Loucy (cell line): ENCODE measurements at regions not wholly inside any gene's neighbourhood (a gene's known extent, or its start where the extent isn't known, plus 50 kb on each side); places are given as distances from the start of the nearest gene placed in this dataset.

ENCODE experiments used
- H2AFZ ChIP-seq: fragments of 200-600 bp; sonication (generic); 2 replicates; pipeline ENCODE4 v1.6.0; 2016; ENCODE audit warnings: antibody characterized with exemption, mild to moderate bottlenecking, low read length, moderate library complexity
- H3F3A ChIP-seq: fragments of 200-600 bp; 2 replicates; pipeline ENCODE4 v1.6.0; 2016; ENCODE audit warnings: antibody characterized with exemption, low read depth, mild to moderate bottlenecking
- H3K27me3 ChIP-seq: fragments of 200-600 bp; sonication (generic); 2 replicates; pipeline ENCODE4 v1.6.1; 2014; ENCODE audit warnings: low read length, mild to moderate bottlenecking; ENCODE audit not compliant: insufficient read depth, poor library complexity, severe bottlenecking
- H3K36me3 ChIP-seq: fragments of 200-600 bp; sonication (generic); 2 replicates; pipeline ENCODE4 v1.6.1; 2016; ENCODE audit warnings: low read length; ENCODE audit not compliant: insufficient read depth
- H3K4me1 ChIP-seq: fragments of 200-600 bp; sonication (generic); 2 replicates; pipeline ENCODE4 v1.5.1; 2014; ENCODE audit warnings: low read length, mild to moderate bottlenecking; ENCODE audit not compliant: insufficient read depth, poor library complexity, severe bottlenecking
- H3K4me2 ChIP-seq: fragments of 200-600 bp; sonication (generic); 2 replicates; pipeline ENCODE4 v1.6.0; 2014; ENCODE audit warnings: antibody characterized with exemption, low read length, low read depth, mild to moderate bottlenecking; ENCODE audit not compliant: poor library complexity, severe bottlenecking
- H3K4me3 ChIP-seq: fragments of 200-600 bp; sonication (generic); 2 replicates; pipeline ENCODE4 v1.5.1; 2014; ENCODE audit warnings: low read length, mild to moderate bottlenecking, mixed read lengths; ENCODE audit not compliant: poor library complexity, severe bottlenecking
- H3K79me2 ChIP-seq: fragments of 200-600 bp; sonication (generic); 2 replicates; pipeline ENCODE4 v1.6.1; 2014; ENCODE audit warnings: low read length; ENCODE audit not compliant: insufficient read depth
- H3K9ac ChIP-seq: fragments of 200-600 bp; sonication (generic); 2 replicates; pipeline ENCODE4 v1.6.0; 2014; ENCODE audit warnings: mild to moderate bottlenecking, low read depth, low read length, moderate library complexity; ENCODE audit not compliant: poor library complexity, severe bottlenecking
- H3K9me2 ChIP-seq: fragments of 200-600 bp; sonication (generic); replicated peaks from 2 replicates; pipeline ENCODE4 v1.6.1; 2016; ENCODE audit warnings: low read depth, low read length, mixed read lengths
- H3K9me3 ChIP-seq: fragments of 200-600 bp; sonication (generic); 2 replicates; pipeline ENCODE4 v1.6.1; 2014; ENCODE audit warnings: mild to moderate bottlenecking, antibody characterized with exemption, low read length, low read depth; ENCODE audit not compliant: insufficient read depth
- H4K20me1 ChIP-seq: fragments of 200-600 bp; sonication (generic); 2 replicates; pipeline ENCODE4 v1.6.0; 2014; ENCODE audit warnings: antibody characterized with exemption, low read length, mild to moderate bottlenecking; ENCODE audit not compliant: insufficient read depth, poor library complexity, severe bottlenecking
- EZH2phosphoT487 ChIP-seq: fragments of 200-600 bp; IDR thresholded peaks from 2 replicates; pipeline ENCODE4 v1.6.1; 2018; ENCODE audit warnings: antibody characterized with exemption, mild to moderate bottlenecking, moderate library complexity, borderline replicate concordance
- TF ChIP-seq, protein P1 (sequence below): fragments of 200-600 bp; sonication (generic); conservative IDR thresholded peaks from 2 replicates; pipeline ENCODE4 v1.5.1; 2014; ENCODE audit warnings: mild to moderate bottlenecking, antibody characterized with exemption, low read length

DNA sequence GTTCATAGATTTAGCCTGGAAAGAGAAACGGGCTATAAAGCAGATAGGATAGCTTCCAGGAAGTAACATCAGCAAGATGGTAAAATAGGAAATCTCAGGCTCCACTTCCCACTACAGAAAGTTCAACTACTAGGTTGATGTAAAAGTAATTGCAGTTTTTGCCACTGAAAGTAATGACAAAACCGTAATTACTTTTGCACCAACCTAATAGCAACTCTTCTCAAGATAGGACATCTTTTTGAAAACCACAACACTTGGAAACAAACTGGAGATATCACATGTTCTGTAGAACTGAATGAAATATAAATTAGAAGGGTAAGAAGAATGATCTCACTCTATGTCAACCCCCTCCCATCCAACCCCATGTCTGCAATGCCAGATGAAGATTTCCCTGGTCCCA, 1154.3 kb downstream of the BCL11A start:
- no peaks in the 10 kb centered on the region for H3K27me3 ChIP-seq
- H3K9me2 ChIP-seq: no peaks in the 10 kb centered on the region
- no peaks in the 10 kb centered on the region for H3F3A ChIP-seq
- H4K20me1 ChIP-seq: no peaks in the 10 kb centered on the region
- no peak for TF ChIP-seq EZH2phosphoT487
- no peaks in the 10 kb centered on the region for H3K36me3 ChIP-seq
- no peak overlapping the region for H3K9ac ChIP-seq
- H3K9me3 ChIP-seq: no peaks in the 10 kb centered on the region
- no peaks in the 10 kb centered on the region for H3K4me1 ChIP-seq
- H3K4me2 ChIP-seq: no peak overlapping the region
- no peak overlapping the region for H2AFZ ChIP-seq
- no peaks in the 10 kb centered on the region for H3K79me2 ChIP-seq
- no peak overlapping the region for H3K4me3 ChIP-seq

DNA sequence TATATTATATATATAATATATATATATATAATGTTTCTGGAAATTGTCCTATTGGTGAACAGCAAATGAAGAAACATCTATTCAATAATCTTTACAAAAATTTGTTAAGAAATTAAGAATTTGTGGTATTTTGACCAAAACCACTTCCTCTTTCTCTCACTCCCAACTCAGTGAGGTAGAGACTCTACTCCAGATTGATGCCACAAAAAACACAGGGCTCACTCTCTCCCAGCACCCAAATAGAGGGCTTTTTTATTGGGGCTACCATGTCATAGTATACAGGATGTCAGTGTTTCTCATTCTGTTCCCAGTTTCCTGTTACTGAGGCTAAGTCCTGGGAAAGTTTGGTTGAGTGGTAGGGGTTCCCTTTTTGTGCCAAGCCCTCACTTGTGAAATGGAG, 1155.4 kb downstream of the BCL11A start:
- Histone ChIP-seq H2AFZ (no peak overlapping the region), H3K9me2 (no peaks in the 10 kb centered on the region), H3K79me2 (no peaks in the 10 kb centered on the region), H3K36me3 (no peaks in the 10 kb centered on the region), H3K4me2 (no peak overlapping the region), H3K9ac (no peak overlapping the region), H4K20me1 (no peaks in the 10 kb centered on the region), H3F3A (no peaks in the 10 kb centered on the region), H3K4me1 (no peaks in the 10 kb centered on the region), H3K9me3 (no peaks in the 10 kb centered on the region), H3K27me3 (no peaks in the 10 kb centered on the region), H3K4me3 (no peak overlapping the region)
- TF ChIP-seq EZH2phosphoT487: no peak
- TF ChIP-seq, protein P1, sequence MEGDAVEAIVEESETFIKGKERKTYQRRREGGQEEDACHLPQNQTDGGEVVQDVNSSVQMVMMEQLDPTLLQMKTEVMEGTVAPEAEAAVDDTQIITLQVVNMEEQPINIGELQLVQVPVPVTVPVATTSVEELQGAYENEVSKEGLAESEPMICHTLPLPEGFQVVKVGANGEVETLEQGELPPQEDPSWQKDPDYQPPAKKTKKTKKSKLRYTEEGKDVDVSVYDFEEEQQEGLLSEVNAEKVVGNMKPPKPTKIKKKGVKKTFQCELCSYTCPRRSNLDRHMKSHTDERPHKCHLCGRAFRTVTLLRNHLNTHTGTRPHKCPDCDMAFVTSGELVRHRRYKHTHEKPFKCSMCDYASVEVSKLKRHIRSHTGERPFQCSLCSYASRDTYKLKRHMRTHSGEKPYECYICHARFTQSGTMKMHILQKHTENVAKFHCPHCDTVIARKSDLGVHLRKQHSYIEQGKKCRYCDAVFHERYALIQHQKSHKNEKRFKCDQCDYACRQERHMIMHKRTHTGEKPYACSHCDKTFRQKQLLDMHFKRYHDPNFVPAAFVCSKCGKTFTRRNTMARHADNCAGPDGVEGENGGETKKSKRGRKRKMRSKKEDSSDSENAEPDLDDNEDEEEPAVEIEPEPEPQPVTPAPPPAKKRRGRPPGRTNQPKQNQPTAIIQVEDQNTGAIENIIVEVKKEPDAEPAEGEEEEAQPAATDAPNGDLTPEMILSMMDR: no peak

DNA sequence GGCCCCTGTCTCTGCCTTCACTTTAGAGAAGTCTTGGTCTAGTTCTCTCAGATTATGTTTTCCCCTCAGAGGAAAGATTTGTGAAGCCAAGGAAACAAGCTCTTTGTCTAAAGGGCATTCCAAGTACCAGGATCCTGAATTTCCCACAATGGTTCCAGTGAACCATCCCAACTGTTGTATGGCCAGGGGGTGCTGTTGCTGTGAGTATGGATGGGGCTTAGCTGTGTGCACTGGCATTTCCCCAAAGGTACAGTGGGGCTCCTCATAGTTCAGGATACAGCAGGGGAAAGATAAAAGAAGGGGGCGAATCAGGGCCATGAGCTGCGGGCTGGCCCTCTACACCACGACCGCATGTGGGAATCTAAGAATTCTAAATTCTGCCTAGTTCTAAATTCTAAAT, 1154.0 kb upstream of the FANCL start:
- no peaks in the 10 kb centered on the region for H3K79me2 ChIP-seq
- no peak for TF ChIP-seq EZH2phosphoT487
- TF ChIP-seq, protein P1: no peak
- H3K4me2 ChIP-seq: no peak overlapping the region
- no peaks in the 10 kb centered on the region for H3K9me3 ChIP-seq
- H3F3A ChIP-seq: no peaks in the 10 kb centered on the region
- H3K9ac ChIP-seq: no peak overlapping the region
- H4K20me1 ChIP-seq: no peaks in the 10 kb centered on the region
- H3K36me3 ChIP-seq: no peaks in the 10 kb centered on the region
- no peak overlapping the region for H2AFZ ChIP-seq
- no peak overlapping the region for H3K4me3 ChIP-seq
- no peaks in the 10 kb centered on the region for H3K4me1 ChIP-seq
- no peaks in the 10 kb centered on the region for H3K27me3 ChIP-seq
- H3K9me2 ChIP-seq: no peaks in the 10 kb centered on the region

DNA sequence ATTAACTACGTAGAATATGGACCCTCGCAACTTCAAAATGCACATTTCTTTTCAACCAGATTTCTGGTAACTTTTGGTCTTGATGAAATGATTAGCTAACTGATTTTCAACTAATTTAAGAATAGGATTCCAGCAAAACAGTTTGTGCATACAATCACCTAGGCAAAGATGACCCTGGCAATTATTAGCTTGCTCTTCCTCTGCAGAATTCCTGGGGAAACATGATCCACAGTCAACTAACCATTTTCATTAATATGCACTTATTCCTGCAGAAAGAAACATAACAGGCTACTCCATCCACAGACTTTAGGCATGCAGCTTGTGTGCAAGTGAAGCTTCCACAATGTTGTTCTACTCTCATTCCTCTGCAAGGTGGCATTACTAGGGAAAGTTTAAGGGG, 1150.8 kb upstream of the FANCL start:
- H3K36me3 ChIP-seq: no peaks in the 10 kb centered on the region
- H3K9ac ChIP-seq: no peak overlapping the region
- no peaks in the 10 kb centered on the region for H3K9me2 ChIP-seq
- H3K27me3 ChIP-seq: no peaks in the 10 kb centered on the region
- H3K4me1 ChIP-seq: no peaks in the 10 kb centered on the region
- H3K79me2 ChIP-seq: no peaks in the 10 kb centered on the region
- TF ChIP-seq EZH2phosphoT487: no peak
- TF ChIP-seq, protein P1: no peak
- H3K4me3 ChIP-seq: no peak overlapping the region
- H4K20me1 ChIP-seq: no peaks in the 10 kb centered on the region
- H3K4me2 ChIP-seq: no peak overlapping the region
- H2AFZ ChIP-seq: no peak overlapping the region
- no peaks in the 10 kb centered on the region for H3K9me3 ChIP-seq
- no peaks in the 10 kb centered on the region for H3F3A ChIP-seq
